ENCODE measurements at regions not wholly inside any gene's neighbourhood (a gene's known extent, or its start where the extent isn't known, plus 50 kb on each side); places are given as distances from the start of the nearest gene placed in this dataset.

- DNase-seq (ENCODE audit: low spot score), result no peak
Measured at GRCh38 chr16:77553130-77553529, 118.3 kb upstream of the ADAMTS18 start.

GRCh38 chr16:77555126-77555525, 120.3 kb upstream of the ADAMTS18 start:
- no peak for DNase-seq (ENCODE audit: low spot score)

- peak; percentile 30 for DNase-seq (ENCODE audit: low spot score)
Measured at GRCh38 chr16:77555791-77556190, 121.0 kb upstream of the ADAMTS18 start.

- peak; percentile 13 for DNase-seq (ENCODE audit: low spot score)
Measured at GRCh38 chr16:77556201-77556873, 121.5 kb upstream of the ADAMTS18 start.

DNA sequence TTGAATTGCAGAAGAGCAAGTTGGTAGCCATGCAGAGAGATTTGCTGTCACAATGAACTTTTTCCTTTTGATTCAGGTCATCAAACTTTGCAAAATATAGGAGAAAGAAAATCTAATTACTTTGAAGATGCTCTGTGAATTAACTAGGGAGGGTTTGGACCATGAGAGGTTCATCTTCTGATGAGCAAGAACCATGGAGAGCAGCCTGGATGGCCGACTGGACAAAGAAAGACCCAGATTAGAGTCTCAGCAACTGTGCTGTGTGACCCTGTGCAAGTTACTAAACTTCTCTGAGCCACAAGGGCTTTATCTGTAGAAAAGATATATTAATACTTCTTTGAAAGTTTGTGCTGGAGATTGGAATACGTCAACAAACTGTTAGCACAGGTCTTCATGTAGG, 122.6 kb upstream of the ADAMTS18 start:
- no peak for DNase-seq (ENCODE audit: low spot score)

GRCh38 chr16:77558786-77559185, 124.0 kb upstream of the ADAMTS18 start:
- no peak for DNase-seq (ENCODE audit: low spot score)

GRCh38 chr16:77562497-77562896, 127.7 kb upstream of the ADAMTS18 start:
- DNase-seq (ENCODE audit: low spot score), result no peak

DNA sequence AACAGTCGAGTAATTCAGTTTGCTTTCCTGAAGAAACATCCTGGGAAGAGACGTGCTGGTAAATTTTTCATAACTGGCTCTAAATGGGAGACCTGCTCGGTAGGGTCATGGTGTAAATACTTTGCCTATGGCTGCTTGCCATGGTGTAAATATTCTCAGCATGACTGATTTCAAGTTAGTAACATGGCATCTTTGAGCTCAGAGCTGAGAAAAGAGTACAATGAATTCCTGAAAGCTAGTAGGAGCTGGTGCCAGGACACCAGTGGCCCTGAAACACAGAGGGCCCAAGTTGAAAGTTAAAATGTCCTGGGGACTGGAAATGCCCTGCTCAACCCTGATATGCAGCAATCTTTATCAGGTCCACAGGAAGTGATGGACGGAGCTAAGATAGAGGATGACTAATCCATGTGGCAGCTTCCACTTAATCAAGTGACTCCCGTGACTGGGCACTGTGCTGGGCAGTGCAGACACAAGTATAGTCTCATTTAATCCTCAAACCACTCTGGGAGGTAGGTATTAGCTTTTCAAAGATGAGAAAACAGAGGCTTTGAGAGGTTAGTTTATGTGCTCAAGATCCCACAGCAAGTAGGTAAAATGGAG, 130.1 kb upstream of the ADAMTS18 start:
- no peak for DNase-seq (ENCODE audit: low spot score)

DNA sequence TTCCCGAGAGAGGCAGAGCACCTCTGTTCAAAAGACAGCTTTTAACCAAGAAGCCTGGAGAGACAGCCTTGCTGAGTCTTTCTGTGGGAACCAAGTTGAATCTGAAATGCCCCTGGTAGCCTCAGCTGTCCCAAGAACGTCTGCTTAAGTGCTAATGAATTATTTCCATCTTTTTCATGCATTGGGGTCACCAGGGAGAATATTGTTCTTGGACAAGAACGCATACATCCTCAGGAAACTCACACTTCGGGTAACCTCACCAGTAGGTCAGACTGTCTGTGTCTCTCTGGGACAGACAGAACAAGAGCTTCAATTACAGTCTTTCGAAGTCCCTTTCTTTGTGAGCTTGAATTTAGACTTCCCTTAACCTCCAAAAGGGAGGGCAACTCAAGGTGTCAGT, 134.6 kb upstream of the ADAMTS18 start:
- DNase-seq (ENCODE audit: low spot score), result no peak

DNA sequence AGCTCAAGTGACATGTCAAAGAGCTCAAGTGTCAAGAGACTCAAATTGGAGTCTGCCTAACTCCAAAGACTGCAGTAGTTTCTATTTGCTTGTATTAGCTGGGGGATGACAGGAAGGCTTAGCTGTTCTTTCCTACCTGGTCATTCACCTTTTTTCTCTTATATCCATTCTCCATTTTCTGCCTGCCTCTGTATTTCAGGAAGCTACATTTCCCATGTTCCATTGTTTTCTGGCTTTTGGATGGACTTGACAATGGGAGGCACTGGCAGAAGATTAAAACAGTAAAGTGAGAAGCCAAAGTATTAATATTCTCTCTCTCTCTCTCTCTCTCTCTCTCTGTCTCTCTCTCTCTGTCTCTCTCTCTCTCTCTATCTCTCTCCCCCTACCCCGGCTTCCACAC, 135.7 kb upstream of the ADAMTS18 start:
- no peak for DNase-seq (ENCODE audit: low spot score)

DNA sequence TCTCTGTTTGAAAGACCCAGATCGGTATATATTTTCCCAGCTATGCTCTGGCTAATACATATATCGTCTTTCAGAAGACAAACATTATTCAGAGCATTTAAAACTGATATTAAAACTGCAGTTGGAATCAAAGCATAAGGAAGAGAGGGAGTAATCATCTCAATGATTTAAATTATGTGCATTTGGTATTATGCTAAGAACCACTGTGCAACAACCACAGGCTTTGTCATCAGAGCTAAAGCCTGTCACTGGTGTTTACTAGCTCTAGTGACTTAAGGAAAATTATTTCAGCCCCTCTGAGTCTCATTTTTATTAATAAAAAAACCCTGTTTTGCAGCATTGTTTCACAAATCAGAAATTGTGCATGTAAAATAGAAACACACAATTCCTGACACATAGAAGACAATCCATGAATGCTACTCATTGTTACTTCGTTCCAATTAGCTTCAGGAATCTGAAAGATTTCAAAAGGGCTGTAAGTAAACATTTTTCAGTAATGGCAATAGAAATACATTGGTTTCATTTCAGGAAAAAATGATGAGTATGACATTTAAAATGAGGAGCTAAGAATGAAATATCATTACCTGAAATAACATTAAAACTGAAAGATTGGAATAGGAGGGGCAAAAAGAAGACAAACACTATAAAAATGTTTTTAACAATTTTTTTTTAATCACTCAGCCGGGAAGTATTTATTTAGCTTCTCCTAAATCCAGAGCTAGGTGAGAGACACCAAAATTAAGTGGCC, 136.5 kb upstream of the ADAMTS18 start:
- no peak for DNase-seq (ENCODE audit: low spot score)

- no peak for DNase-seq (ENCODE audit: low spot score)
Measured at GRCh38 chr16:77574867-77575624, 140.2 kb upstream of the ADAMTS18 start.

- no peak for DNase-seq (ENCODE audit: low spot score)
Measured at GRCh38 chr16:77579351-77579891, 142.9 kb upstream of the NUDT7 start.

DNA sequence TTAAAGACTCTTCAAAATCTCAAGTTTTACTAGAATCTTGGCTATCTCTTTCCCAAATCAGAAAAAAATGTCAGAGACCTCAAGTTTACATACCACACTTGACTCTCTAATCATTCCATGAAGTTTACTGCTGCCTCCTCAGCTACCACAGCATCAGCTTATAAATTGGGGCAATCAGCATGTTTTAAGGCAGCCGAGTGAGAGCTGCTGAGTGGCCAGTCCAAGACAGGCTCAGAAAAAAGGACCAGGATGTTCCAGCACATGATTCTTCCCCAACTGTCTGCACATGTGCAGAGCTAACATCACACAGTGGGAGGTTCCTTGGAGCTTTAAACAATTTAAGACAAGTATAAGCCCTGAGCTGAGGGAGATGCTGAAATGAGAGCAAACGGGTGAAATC, 140.6 kb upstream of the NUDT7 start:
- no peak for DNase-seq (ENCODE audit: low spot score)

- peak; percentile 66 for DNase-seq (ENCODE audit: low spot score)
Measured at GRCh38 chr16:77584205-77584859, 138.0 kb upstream of the NUDT7 start.

- peak; percentile 34 for DNase-seq (ENCODE audit: low spot score)
Measured at GRCh38 chr16:77585379-77586251, 136.7 kb upstream of the NUDT7 start.

DNA sequence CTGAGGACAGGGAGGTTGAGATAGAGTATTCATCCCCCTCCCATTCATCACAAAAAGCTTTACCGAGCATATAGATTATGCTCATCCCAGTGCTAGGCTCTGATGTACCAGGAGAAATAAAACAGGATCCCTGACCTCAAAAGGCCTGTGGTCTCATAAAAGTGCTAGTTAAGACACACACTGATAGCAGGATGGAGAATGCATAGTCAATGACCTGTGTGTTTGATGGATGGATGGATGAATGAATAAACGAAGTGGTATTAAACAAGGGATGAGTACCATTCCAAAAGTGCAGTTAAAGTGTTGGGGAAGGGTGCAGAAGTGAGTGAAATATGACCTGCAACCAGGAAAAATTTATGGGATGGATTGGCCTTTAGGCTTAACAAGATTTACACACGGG, 133.9 kb upstream of the NUDT7 start:
- no peak for DNase-seq (ENCODE audit: low spot score)

DNA sequence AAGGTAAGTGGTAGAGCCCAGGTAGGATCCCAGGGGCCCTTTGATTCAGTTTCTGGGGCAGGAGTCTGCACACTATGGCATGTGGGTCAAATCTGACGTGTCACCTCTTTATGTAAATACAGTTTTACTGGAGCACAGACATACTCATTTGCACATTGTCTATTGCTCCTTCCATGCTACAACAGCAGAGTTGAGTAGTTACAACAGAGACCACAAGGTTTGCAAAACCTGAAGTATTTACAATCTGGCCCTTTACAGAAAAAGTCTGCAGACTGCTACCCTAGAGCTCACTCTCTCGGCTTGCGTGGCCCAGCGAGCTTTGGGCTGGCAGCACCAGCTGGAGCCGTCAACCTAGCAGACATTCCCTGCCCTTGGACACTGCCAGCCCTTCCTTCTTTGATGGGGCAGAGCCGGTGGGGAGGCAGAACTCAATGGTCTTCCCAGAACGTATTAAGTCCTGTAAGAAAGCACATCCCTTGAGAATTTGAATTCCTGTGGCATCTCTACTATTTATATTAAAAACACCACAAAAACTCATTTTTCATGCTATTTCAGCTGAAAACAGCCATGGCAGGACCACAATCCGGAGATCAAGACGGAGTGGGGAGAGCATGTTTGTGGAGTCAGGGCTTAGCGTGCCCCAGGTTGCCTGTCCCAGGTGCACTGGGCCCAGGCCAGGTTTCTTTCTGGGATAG, 133.1 kb upstream of the NUDT7 start:
- no peak for DNase-seq (ENCODE audit: low spot score)

GRCh38 chr16:77590707-77591106, 131.6 kb upstream of the NUDT7 start:
- no peak for DNase-seq (ENCODE audit: low spot score)

GRCh38 chr16:77591347-77591746, 131.0 kb upstream of the NUDT7 start:
- no peak for DNase-seq (ENCODE audit: low spot score)
